ENCODE measurements at regions not wholly inside any gene's neighbourhood (a gene's known extent, or its start where the extent isn't known, plus 50 kb on each side); places are given as distances from the start of the nearest gene placed in this dataset.

DNA sequence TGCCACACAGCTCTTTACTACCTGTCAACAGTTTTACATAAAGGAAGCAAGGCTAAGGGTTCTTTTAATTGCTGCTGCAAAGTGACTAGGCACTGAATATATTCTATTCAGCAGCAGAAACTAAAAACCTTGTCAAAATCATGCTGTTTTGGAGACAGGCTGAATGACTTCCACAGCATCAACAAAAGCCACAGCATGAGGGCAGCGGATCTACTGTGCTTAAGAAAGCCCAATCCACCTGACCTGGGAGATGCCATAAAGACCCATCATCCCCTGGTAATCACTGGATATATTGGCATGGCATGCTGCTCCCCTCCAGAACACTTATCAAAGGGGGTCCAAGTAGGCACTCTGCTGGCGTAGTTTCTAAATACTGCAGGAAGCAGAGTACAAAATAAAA lies 715.1 kb upstream of the SLC8A1 start:
- TF ChIP-seq, protein P1, sequence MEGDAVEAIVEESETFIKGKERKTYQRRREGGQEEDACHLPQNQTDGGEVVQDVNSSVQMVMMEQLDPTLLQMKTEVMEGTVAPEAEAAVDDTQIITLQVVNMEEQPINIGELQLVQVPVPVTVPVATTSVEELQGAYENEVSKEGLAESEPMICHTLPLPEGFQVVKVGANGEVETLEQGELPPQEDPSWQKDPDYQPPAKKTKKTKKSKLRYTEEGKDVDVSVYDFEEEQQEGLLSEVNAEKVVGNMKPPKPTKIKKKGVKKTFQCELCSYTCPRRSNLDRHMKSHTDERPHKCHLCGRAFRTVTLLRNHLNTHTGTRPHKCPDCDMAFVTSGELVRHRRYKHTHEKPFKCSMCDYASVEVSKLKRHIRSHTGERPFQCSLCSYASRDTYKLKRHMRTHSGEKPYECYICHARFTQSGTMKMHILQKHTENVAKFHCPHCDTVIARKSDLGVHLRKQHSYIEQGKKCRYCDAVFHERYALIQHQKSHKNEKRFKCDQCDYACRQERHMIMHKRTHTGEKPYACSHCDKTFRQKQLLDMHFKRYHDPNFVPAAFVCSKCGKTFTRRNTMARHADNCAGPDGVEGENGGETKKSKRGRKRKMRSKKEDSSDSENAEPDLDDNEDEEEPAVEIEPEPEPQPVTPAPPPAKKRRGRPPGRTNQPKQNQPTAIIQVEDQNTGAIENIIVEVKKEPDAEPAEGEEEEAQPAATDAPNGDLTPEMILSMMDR (IDR thresholded peaks at IDR 0.05), result no peak
- H3K27me3 Mint-ChIP-seq (ENCODE audit: low read depth), result peaks cover 3% of the 10 kb centered on the region
- H3K4me1 Mint-ChIP-seq (ENCODE audit: low read depth), result no peaks in the 10 kb centered on the region
- no peaks in the 10 kb centered on the region for H3K36me3 Mint-ChIP-seq (ENCODE audit: low read depth)
- no peak overlapping the region for H3K27ac Mint-ChIP-seq (ENCODE audit: unreplicated experiment)
- H3K4me3 Mint-ChIP-seq (ENCODE audit: unreplicated experiment), result no peak overlapping the region
- no peak for DNase-seq (ENCODE audit: low spot score)
- H3K9me3 Mint-ChIP-seq (ENCODE audit: low read depth), result no peaks in the 10 kb centered on the region

DNA sequence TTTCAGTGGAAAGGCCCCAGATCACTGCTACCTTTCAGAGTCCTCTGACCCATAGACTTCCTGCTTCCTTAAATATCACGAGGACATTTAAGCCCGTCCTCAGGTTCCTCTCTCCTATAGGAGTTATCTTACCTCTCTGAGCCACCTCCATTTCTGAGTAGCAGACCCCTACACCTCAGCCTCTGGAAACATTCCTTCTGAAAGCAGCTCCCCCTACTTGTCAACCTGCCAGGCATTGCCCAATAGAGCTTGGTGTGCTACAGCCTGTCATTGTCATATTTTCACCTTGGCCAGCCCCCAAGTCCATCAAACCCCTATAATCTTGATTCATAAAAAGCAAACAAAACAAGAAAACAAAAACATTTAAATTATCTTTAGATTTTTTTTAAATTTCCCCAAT lies 717.9 kb upstream of the SLC8A1 start:
- H3K27ac Mint-ChIP-seq (ENCODE audit: unreplicated experiment), result no peak overlapping the region
- H3K36me3 Mint-ChIP-seq (ENCODE audit: low read depth), result no peaks in the 10 kb centered on the region
- no peak overlapping the region for H3K4me3 Mint-ChIP-seq (ENCODE audit: unreplicated experiment)
- DNase-seq (ENCODE audit: low spot score), result no peak
- no peaks in the 10 kb centered on the region for H3K9me3 Mint-ChIP-seq (ENCODE audit: low read depth)
- no peaks in the 10 kb centered on the region for H3K4me1 Mint-ChIP-seq (ENCODE audit: low read depth)
- TF ChIP-seq, protein P1 (IDR thresholded peaks at IDR 0.05), result no peak
- H3K27me3 Mint-ChIP-seq (ENCODE audit: low read depth), result peaks cover 5% of the 10 kb centered on the region

DNA sequence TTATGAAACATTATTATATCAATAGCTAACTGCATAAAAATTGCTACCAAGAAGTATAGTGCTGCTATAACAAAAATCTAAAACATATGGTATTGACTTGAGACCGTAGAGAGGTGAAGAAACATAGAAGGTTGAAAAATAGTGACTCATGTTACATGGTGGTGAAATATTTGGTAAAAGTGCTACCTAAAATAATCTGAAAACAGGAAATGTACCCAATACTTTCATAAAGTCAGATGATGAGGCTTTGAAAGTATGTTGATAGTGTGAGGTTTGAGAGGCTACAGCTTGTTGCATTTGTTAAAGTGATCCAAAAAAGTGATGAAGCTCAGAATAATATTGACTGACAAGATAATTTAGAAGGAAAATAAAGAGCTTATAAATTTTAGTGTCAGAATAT lies 718.7 kb upstream of the SLC8A1 start:
- peaks cover 5% of the 10 kb centered on the region for H3K27me3 Mint-ChIP-seq (ENCODE audit: low read depth)
- no peaks in the 10 kb centered on the region for H3K4me1 Mint-ChIP-seq (ENCODE audit: low read depth)
- H3K36me3 Mint-ChIP-seq (ENCODE audit: low read depth), result no peaks in the 10 kb centered on the region
- no peak overlapping the region for H3K27ac Mint-ChIP-seq (ENCODE audit: unreplicated experiment)
- no peak for DNase-seq (ENCODE audit: low spot score)
- H3K9me3 Mint-ChIP-seq (ENCODE audit: low read depth), result no peaks in the 10 kb centered on the region
- H3K4me3 Mint-ChIP-seq (ENCODE audit: unreplicated experiment), result no peak overlapping the region
- TF ChIP-seq, protein P1 (IDR thresholded peaks at IDR 0.05), result no peak

DNA sequence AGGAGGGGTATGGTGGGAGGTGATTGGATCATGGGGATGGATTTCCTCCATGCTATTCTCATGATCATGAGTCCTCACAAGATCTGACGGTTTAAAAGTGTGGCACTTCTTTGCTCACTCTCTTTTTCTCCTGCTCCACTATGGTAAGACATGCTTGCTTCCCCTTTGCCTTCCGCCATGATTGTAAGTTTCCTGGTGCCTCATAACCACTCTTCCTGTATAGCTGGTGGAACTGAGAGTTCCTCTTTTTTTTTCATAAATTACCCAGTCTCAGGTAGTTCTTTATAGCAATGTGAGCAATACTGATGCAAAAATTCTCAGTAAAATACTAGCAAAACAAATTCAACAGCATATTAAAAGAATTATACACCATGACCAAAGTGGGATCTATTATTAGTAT lies 728.5 kb upstream of the SLC8A1 start:
- Mint-ChIP-seq H3K27ac (ENCODE audit: unreplicated experiment) (no peak overlapping the region), H3K4me3 (ENCODE audit: unreplicated experiment) (no peak overlapping the region), H3K27me3 (ENCODE audit: low read depth) (peaks cover 14% of the 10 kb centered on the region), H3K36me3 (ENCODE audit: low read depth) (no peaks in the 10 kb centered on the region), H3K9me3 (ENCODE audit: low read depth) (peaks cover 6% of the 10 kb centered on the region), H3K4me1 (ENCODE audit: low read depth) (no peaks in the 10 kb centered on the region)
- TF ChIP-seq, protein P1 (IDR thresholded peaks at IDR 0.05), result no peak
- no peak for DNase-seq (ENCODE audit: low spot score)

DNA sequence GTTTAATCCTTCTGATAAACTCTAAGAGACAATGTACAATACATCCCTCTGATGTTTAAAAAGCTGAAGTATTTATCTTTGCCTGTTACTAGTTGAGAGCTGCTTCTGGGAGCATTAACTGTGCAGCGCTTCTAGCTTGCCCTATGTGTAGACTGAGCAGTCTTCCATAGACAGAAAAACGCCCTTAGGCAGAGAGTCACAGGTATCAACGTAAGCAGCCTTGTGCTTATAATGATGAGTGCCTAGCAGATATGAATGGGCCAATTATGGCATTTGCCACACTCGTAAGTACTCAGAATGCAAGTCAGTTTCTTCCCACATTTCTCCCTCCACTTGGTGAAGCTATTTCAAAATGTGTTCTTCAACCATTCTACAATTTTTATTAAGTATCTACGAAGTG lies 731.1 kb upstream of the SLC8A1 start:
- Mint-ChIP-seq H3K4me1 (ENCODE audit: low read depth) (no peaks in the 10 kb centered on the region), H3K36me3 (ENCODE audit: low read depth) (no peaks in the 10 kb centered on the region), H3K27me3 (ENCODE audit: low read depth) (peaks cover 18% of the 10 kb centered on the region), H3K27ac (ENCODE audit: unreplicated experiment) (no peak overlapping the region), H3K9me3 (ENCODE audit: low read depth) (peaks cover 6% of the 10 kb centered on the region), H3K4me3 (ENCODE audit: unreplicated experiment) (no peak overlapping the region)
- DNase-seq (ENCODE audit: low spot score), result no peak
- TF ChIP-seq, protein P1 (IDR thresholded peaks at IDR 0.05), result no peak

All from chondrocyte (in vitro differentiated cells).